Activated CD8-positive, alpha-beta T cell treated with anti-CD3 and anti-CD28 coated beads for 36 hours (primary cell): ENCODE measurements at regions not wholly inside any gene's neighbourhood (a gene's known extent, or its start where the extent isn't known, plus 50 kb on each side); places are given as distances from the start of the nearest gene placed in this dataset.
"Not testable (repeated sequence)": the region's sequence is repeated elsewhere in the genome, so short reads cannot be mapped to it uniquely, and the experiment has no call there.

Source experiments
- ATAC-seq: fragments of 200-7000 bp; cut with Tn5 transposase; one replicate; pipeline ENCODE4 v1.10.0; 2021; ENCODE audit warnings: mild to moderate bottlenecking, moderate library complexity
- CTCF ChIA-PET: fragments of 350-600 bp; sonication (Branson Sonifier 250); formaldehyde crosslinking; loops from one replicate; lab custom pipeline; 2021; ENCODE audit warnings: antibody characterized with exemption; lab: Charles Lee
- POLR2A ChIA-PET: fragments of 350-600 bp; sonication (Branson Sonifier 250); formaldehyde crosslinking; loops from one replicate; lab custom pipeline; 2021; ENCODE audit warnings: antibody characterized with exemption; lab: Charles Lee
- DNase-seq: peaks from one replicate; pipeline ENCODE4 v3.0.0-alpha.2; 2020
- H3K27ac Mint-ChIP-seq: one replicate; pipeline ENCODE4 v1.8.0; 2021; ENCODE audit warnings: mild to moderate bottlenecking, mixed read lengths
- H3K27me3 Mint-ChIP-seq: one replicate; pipeline ENCODE4 v1.8.0; 2021; ENCODE audit warnings: mixed read lengths
- H3K36me3 Mint-ChIP-seq: one replicate; pipeline ENCODE4 v1.8.0; 2021; ENCODE audit warnings: low read depth, mixed read lengths
- H3K4me1 Mint-ChIP-seq: one replicate; pipeline ENCODE4 v1.8.0; 2021; ENCODE audit warnings: low read depth, mixed read lengths
- H3K4me3 Mint-ChIP-seq: one replicate; pipeline ENCODE4 v1.8.0; 2021; ENCODE audit warnings: mild to moderate bottlenecking, moderate library complexity, mixed read lengths
- H3K9me3 Mint-ChIP-seq: one replicate; pipeline ENCODE4 v1.8.0; 2021; ENCODE audit warnings: mixed read lengths
- intact Hi-C: fragments of 100-400 bp; cut with micrococcal nuclease; formaldehyde crosslinking; loops from one replicate; pipeline ENCODE4 v1.10.0; 2022
- TF ChIP-seq, protein P1 (sequence below): fragments of 200-600 bp; IDR thresholded peaks from one replicate; pipeline ENCODE4 v1.8.0; 2022; ENCODE audit warnings: antibody characterized with exemption, mild to moderate bottlenecking

DNA sequence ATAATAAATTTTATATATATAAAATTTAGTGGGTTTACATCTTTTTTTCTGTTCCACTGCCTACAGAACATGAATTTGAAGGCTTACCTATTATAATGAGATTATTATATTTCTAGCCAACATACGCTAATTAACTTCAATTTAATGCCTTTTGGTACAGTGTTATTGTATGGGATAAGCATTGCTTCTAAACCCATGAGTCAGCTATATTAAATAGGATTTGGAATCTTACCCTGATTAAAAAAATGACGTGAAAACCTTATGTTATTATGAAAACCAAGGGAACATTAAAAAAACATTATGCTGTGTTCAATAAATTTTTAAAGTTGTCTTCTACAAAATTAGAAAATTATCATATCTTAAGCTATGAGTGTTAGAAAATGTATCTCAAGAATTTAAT lies 334.0 kb upstream of the RGS17 start:
- TF ChIP-seq, protein P1, sequence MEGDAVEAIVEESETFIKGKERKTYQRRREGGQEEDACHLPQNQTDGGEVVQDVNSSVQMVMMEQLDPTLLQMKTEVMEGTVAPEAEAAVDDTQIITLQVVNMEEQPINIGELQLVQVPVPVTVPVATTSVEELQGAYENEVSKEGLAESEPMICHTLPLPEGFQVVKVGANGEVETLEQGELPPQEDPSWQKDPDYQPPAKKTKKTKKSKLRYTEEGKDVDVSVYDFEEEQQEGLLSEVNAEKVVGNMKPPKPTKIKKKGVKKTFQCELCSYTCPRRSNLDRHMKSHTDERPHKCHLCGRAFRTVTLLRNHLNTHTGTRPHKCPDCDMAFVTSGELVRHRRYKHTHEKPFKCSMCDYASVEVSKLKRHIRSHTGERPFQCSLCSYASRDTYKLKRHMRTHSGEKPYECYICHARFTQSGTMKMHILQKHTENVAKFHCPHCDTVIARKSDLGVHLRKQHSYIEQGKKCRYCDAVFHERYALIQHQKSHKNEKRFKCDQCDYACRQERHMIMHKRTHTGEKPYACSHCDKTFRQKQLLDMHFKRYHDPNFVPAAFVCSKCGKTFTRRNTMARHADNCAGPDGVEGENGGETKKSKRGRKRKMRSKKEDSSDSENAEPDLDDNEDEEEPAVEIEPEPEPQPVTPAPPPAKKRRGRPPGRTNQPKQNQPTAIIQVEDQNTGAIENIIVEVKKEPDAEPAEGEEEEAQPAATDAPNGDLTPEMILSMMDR = no peak
- ChIA-PET CTCF (no interaction called here), POLR2A (no interaction called here)
- no peak for ATAC-seq
- Mint-ChIP-seq H3K4me3 (no peak overlapping the region), H3K36me3 (no peaks in the 10 kb centered on the region), H3K27ac (no peak overlapping the region), H3K4me1 (no peaks in the 10 kb centered on the region), H3K9me3 (peaks cover 3% of the 10 kb centered on the region), H3K27me3 (no peaks in the 10 kb centered on the region)
- intact Hi-C loops = no loop called here
- DNase-seq = no peak

DNA sequence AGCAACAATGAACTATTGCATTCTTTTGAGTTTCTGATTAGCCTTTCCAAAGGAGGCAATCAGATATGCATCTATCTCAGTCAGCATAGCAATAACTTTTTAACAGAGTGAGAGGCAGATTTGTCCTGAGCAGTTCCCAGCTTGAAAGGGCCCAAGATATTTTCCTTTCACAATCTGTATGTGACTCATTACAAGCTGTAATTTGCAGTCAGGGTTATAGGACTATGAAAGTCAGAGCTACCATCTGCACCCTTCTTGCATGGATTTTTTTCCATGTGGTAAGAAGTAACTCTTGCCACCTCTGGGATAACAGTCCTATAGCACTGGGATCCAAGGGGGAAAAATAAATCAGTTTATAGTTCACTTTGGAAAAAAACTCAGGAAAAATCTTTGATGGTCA lies 318.2 kb upstream of the RGS17 start:
- intact Hi-C loops = no loop called here
- Mint-ChIP-seq H3K9me3 (peaks cover 3% of the 10 kb centered on the region), H3K4me1 (no peaks in the 10 kb centered on the region), H3K36me3 (no peaks in the 10 kb centered on the region), H3K4me3 (no peak overlapping the region), H3K27ac (no peak overlapping the region), H3K27me3 (no peaks in the 10 kb centered on the region)
- TF ChIP-seq, protein P1 = no peak
- DNase-seq = no peak
- POLR2A ChIA-PET = no interaction called here
- no peak for ATAC-seq
- CTCF ChIA-PET = no interaction called here

DNA sequence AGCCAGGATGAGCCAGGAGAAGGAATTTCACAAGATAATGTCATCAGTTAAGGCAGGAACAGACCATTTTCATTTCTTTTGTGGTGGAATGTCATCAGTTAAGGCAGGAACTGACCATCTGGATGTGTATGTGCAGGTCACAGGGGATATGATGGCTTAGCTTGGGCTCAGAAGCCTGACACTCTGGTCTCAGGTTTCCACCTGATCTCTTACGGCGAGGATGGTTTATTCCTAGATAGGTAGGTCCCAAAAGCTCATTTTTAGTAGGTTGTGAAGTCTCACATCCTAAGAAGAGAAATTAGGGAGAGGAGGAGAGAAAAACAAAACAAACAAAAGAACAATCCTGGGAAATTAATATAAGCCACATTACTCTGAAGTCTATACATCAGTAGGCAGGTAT lies 311.7 kb upstream of the RGS17 start:
- DNase-seq, intact Hi-C loops, H3K4me1 Mint-ChIP-seq, CTCF ChIA-PET, H3K27me3 Mint-ChIP-seq, H3K4me3 Mint-ChIP-seq, H3K9me3 Mint-ChIP-seq, H3K27ac Mint-ChIP-seq, ATAC-seq, H3K36me3 Mint-ChIP-seq, POLR2A ChIA-PET: not testable (repeated sequence)

DNA sequence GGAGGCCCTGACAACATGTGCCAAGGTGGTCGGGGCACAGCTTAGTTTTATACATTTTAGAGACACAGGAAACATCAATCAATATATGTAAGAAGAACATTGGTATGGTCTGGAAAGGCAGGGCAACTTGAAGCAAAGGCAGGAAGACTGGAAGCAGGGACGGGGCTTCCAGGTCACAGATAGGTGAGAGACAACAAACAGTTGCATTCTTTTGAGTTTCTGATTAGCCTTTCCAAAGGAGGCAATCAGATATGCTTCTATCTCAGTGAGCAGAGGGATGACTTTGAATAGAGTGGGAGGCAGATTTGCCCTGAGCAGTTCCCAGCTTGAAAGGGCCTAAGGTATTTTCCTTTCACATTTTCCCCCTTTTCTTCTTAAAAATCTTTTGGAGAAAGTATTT lies 311.0 kb upstream of the RGS17 start:
- H3K4me1 Mint-ChIP-seq = no peaks in the 10 kb centered on the region
- POLR2A ChIA-PET = no interaction called here
- peaks cover 3% of the 10 kb centered on the region for H3K9me3 Mint-ChIP-seq
- no peak for ATAC-seq
- no peaks in the 10 kb centered on the region for H3K36me3 Mint-ChIP-seq
- H3K27me3 Mint-ChIP-seq = no peaks in the 10 kb centered on the region
- intact Hi-C loops = no loop called here
- TF ChIP-seq, protein P1 = no peak
- CTCF ChIA-PET = no interaction called here
- DNase-seq = no peak
- H3K27ac Mint-ChIP-seq = no peak overlapping the region
- H3K4me3 Mint-ChIP-seq = no peak overlapping the region

DNA sequence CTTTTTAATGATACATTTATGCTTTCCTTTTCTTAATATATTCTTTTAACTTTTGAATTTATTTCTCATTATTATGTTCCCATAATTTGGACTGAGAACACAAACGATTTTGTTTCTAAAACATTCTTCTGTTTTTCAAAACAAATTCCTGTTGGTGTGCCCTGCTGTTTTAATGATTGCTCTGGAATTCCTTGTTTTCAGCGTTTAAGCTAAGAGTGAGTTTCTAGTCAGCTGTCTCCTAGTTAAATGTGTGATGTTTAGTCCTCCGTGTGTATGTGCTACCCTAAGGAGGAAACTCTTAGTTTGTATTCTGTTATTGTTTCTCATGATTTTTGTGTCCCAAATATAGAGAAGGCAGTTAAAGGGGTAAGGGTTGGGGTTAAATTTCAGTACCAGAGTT lies 306.1 kb upstream of the RGS17 start:
- Mint-ChIP-seq H3K4me1 (no peaks in the 10 kb centered on the region), H3K27me3 (no peaks in the 10 kb centered on the region), H3K36me3 (no peaks in the 10 kb centered on the region), H3K4me3 (no peak overlapping the region), H3K27ac (no peak overlapping the region), H3K9me3 (no peaks in the 10 kb centered on the region)
- intact Hi-C loops = no loop called here
- ChIA-PET POLR2A (no interaction called here), CTCF (no interaction called here)
- no peak for ATAC-seq
- TF ChIP-seq, protein P1 = no peak
- no peak for DNase-seq

DNA sequence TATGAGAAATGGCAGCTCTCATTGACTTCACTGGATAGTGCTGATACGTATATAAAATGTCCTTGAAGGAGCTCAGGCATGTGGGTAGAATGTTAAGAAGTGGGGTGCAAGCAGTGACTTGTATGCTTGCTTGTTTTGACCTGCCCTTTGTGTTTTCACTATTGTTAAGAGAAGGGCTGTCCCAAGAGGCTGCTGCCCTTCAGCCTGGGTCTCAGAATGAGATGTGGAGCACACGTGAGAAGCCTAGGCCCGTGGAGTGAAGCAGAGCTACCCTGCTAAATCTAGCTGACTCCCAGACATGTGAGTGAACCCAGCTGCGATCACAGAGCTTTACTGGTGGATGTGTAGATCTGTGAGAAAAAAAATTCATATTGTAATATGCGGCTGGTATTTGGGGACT lies 305.3 kb upstream of the RGS17 start:
- no peaks in the 10 kb centered on the region for H3K4me1 Mint-ChIP-seq
- intact Hi-C loops = no loop called here
- ATAC-seq (no peak), DNase-seq (no peak)
- H3K27ac Mint-ChIP-seq = no peak overlapping the region
- TF ChIP-seq, protein P1 = no peak
- ChIA-PET CTCF (no interaction called here), POLR2A (no interaction called here)
- H3K36me3 Mint-ChIP-seq = no peaks in the 10 kb centered on the region
- no peak overlapping the region for H3K4me3 Mint-ChIP-seq
- no peaks in the 10 kb centered on the region for H3K27me3 Mint-ChIP-seq
- H3K9me3 Mint-ChIP-seq = no peaks in the 10 kb centered on the region
